GM12865 (cell line): ENCODE measurements at regions not wholly inside any gene's neighbourhood (a gene's known extent, or its start where the extent isn't known, plus 50 kb on each side); places are given as distances from the start of the nearest gene placed in this dataset.

Source experiments
- DNase-seq: peaks from one replicate; pipeline ENCODE4 v3.0.0; 2010; ENCODE audit warnings: low read depth
- H3K4me3 ChIP-seq: 2 replicates; pipeline ENCODE4 v1.5.1; 2011; ENCODE audit warnings: mild to moderate bottlenecking, low read depth, low read length, control low read depth
- CTCF ChIP-seq: IDR thresholded peaks from 2 replicates; pipeline ENCODE4 v1.5.1; 2011; ENCODE audit warnings: low read length, control low read depth, low read depth, inconsistent platforms; ENCODE audit not compliant: insufficient read depth; ENCODE audit errors: missing control alignments

DNA sequence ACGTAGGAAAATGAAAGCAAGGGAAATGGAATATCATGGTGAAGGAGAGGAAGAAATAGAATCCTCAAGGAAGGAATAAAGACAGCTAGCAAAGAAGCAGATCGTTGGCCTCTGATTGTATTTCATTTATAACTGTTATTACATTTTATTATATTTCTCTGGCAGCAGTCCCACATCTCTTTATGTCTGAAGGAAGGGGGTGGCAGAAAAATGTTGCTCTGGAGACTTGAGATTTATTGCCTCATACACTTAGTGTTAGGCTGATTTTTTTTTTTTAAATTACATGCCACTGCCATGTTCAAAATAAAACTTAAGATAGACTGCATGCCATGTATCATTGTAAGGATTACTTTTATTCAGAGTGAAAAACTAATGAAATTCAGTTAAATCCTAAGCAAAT is 971.7 kb upstream of the CHORDC1 start:
- DNase-seq = no peak
- no peak overlapping the region for H3K4me3 ChIP-seq
- no peak for TF ChIP-seq CTCF

DNA sequence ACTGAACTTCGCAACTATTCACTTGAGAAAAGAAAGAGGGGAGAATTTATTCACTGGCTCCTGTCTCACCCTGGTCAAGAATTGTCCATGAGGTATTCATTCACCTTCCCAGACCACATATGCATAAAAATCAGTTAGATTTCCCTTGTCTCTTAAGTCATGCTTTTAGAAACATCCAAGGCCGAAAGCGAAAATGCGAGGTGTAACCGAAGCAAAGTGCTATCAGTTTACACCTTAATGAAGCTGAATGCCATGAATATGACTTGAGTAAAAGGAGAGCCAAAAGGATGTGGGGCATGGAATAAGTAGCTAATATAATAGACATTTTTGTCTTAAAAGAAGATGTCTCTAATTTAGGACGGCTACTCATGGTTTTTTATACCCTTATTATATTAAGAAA is 965.6 kb upstream of the CHORDC1 start:
- no peak for TF ChIP-seq CTCF
- H3K4me3 ChIP-seq = no peak overlapping the region
- DNase-seq = no peak

DNA sequence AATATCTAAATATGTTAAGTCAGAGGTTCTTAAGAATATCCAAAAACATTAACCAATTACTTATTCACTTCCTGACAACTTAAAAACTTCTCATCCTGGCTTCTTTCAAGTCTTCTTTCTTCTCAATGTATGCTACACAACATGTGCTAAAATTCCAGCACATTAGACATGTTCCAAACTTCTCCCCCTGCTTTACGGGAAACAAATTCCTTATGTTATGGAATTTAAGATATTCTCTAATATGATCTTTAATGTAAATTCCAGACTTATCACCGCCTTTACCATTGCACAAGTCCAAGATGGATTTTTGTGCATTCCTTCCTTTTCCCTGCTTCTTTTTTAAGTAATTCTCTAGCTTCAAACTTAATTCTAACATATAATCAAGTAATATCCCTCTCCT is 964.5 kb upstream of the CHORDC1 start:
- no peak for DNase-seq
- H3K4me3 ChIP-seq = no peak overlapping the region
- TF ChIP-seq CTCF = no peak

- no peak for DNase-seq
- TF ChIP-seq CTCF = no peak
- no peak overlapping the region for H3K4me3 ChIP-seq
These were observed 955.5 kb upstream of the CHORDC1 start for GRCh38 chr11:91178366-91178765.

GRCh38 chr11:91174734-91175133 is 951.9 kb upstream of the CHORDC1 start:
- TF ChIP-seq CTCF = no peak
- DNase-seq = no peak
- H3K4me3 ChIP-seq = no peak overlapping the region

DNA sequence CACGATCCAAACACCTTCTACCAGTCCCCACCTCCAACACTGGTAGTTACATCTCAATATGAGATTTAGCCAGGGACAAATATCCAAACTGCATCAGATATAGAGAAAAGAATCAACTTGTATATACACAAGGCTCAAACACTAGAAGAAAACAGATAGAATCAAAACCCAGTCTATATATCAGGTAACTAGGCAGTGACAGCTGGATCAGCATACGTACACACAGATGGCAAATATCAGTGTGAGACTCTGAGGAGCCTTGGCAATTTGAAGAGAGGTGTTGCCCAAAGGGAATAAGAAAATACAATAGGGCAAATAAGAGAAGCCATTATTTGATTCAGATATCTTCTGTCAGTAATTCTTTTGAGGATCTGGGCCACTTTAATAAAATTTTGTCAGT is 951.3 kb upstream of the CHORDC1 start:
- no peak overlapping the region for H3K4me3 ChIP-seq
- DNase-seq = no peak
- no peak for TF ChIP-seq CTCF

GRCh38 chr11:91173701-91174100 is 950.9 kb upstream of the CHORDC1 start:
- no peak for DNase-seq
- no peak for TF ChIP-seq CTCF
- H3K4me3 ChIP-seq = no peak overlapping the region
